A549 (cell line): ENCODE measurements at regions not wholly inside any gene's neighbourhood (a gene's known extent, or its start where the extent isn't known, plus 50 kb on each side); places are given as distances from the start of the nearest gene placed in this dataset.

ENCODE experiments used
- EP300 ChIP-seq, 2 experiments: fragments of >200 bp; sonication (Bioruptor Twin); formaldehyde crosslinking; IDR thresholded peaks; 2 replicates in 1 of 2; 3 replicates in 1 of 2; pipeline ENCODE4 v1.6.1; 2016 to 2017
- KDM5A ChIP-seq: fragments of 200-600 bp; sonication (generic); IDR thresholded peaks from 2 replicates; pipeline ENCODE4 v1.6.1; 2016; ENCODE audit warnings: antibody characterized with exemption, mild to moderate bottlenecking
- POLR2A ChIP-seq: IDR thresholded peaks from 2 replicates; pipeline ENCODE4 v1.6.1; 2012; ENCODE audit warnings: mild to moderate bottlenecking, low read length
- RAD21 ChIP-seq, 2 experiments: fragments of >200 bp in 1 of 2; sonication (Bioruptor Twin) in 1 of 2; formaldehyde crosslinking in 1 of 2; IDR thresholded peaks in 1 of 2; conservative IDR thresholded peaks in 1 of 2; 2 replicates in 1 of 2; 3 replicates in 1 of 2; pipeline ENCODE4 v1.6.1; 2012 to 2018; ENCODE audit warnings: inconsistent platforms in 1 of 2
- TF ChIP-seq, protein P1 (sequence below): IDR thresholded peaks from 2 replicates; pipeline ENCODE4 v1.6.1; 2012

DNA sequence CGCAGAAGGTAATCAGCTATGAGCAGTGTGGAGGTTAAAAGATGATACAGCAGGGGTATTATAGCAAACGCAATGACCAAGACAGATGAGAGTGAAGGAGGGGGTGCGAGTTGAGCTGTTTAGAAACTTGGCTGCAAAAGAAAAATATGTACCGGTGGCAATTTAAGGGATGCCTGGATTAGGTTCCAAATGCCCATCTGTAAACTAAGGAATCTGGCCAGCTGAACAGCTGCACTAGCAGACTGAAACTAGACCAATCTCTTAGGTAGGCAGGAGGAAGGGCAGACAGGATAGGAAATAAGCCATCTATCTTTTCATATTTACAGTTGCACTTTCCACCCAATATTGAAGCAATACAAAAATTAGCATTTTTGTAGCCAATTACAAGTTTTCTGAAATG, 407.6 kb downstream of the HTR1B start:
- no peak for TF ChIP-seq POLR2A
- no peak for TF ChIP-seq EP300 (IDR thresholded peaks at IDR 0.05)
- no peak for TF ChIP-seq RAD21 (conservative IDR thresholded peaks at IDR 0.05 in 1 of 2, IDR thresholded peaks at IDR 0.05 in 1 of 2)
- TF ChIP-seq, protein P1, sequence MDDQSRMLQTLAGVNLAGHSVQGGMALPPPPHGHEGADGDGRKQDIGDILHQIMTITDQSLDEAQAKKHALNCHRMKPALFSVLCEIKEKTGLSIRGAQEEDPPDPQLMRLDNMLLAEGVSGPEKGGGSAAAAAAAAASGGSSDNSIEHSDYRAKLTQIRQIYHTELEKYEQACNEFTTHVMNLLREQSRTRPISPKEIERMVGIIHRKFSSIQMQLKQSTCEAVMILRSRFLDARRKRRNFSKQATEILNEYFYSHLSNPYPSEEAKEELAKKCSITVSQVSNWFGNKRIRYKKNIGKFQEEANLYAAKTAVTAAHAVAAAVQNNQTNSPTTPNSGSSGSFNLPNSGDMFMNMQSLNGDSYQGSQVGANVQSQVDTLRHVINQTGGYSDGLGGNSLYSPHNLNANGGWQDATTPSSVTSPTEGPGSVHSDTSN = no peak
- TF ChIP-seq KDM5A = no peak
